OCI-LY1 (cell line): ENCODE measurements at regions not wholly inside any gene's neighbourhood (a gene's known extent, or its start where the extent isn't known, plus 50 kb on each side); places are given as distances from the start of the nearest gene placed in this dataset.

Experiments used
- H2AFZ ChIP-seq: fragments of 200-600 bp; sonication (generic), shearing (Covaris generic); 2 replicates; pipeline ENCODE4 v1.6.0; 2014; ENCODE audit warnings: antibody characterized with exemption, mild to moderate bottlenecking, low read length
- H3F3A ChIP-seq: fragments of 200-600 bp; sonication (generic), shearing (Covaris generic); 2 replicates; pipeline ENCODE4 v1.6.0; 2014; ENCODE audit warnings: mild to moderate bottlenecking, antibody characterized with exemption, low read length, moderate library complexity; ENCODE audit not compliant: insufficient read depth
- H3K27ac ChIP-seq: fragments of 200-600 bp; sonication (generic); 2 replicates; pipeline ENCODE4 v1.5.1; 2014; ENCODE audit warnings: low read length, mixed run types, mild to moderate bottlenecking, low read depth; ENCODE audit not compliant: poor library complexity, severe bottlenecking
- H3K27me3 ChIP-seq: fragments of 200-600 bp; sonication (generic); 2 replicates; pipeline ENCODE4 v1.6.0; 2014; ENCODE audit warnings: antibody characterized with exemption, mild to moderate bottlenecking, low read length, moderate library complexity; ENCODE audit not compliant: insufficient read depth
- H3K36me3 ChIP-seq: fragments of 200-600 bp; sonication (generic); 2 replicates; pipeline ENCODE4 v1.6.1; 2014; ENCODE audit warnings: mild to moderate bottlenecking, antibody characterized with exemption, low read length, moderate library complexity, mixed read lengths; ENCODE audit not compliant: insufficient read depth
- H3K4me1 ChIP-seq: fragments of 200-600 bp; sonication (generic); 2 replicates; pipeline ENCODE4 v1.5.1; 2014; ENCODE audit warnings: mild to moderate bottlenecking, low read length, moderate library complexity; ENCODE audit not compliant: insufficient read depth, severe bottlenecking
- H3K4me2 ChIP-seq: fragments of 200-600 bp; sonication (generic), shearing (Covaris generic); 2 replicates; pipeline ENCODE4 v1.6.1; 2014; ENCODE audit warnings: low read length
- H3K4me3 ChIP-seq: fragments of 200-600 bp; sonication (generic); 2 replicates; pipeline ENCODE4 v1.5.1; 2014; ENCODE audit warnings: low read length, low read depth, mild to moderate bottlenecking, mixed read lengths; ENCODE audit not compliant: poor library complexity, severe bottlenecking
- H3K79me2 ChIP-seq: fragments of 200-600 bp; shearing (Covaris generic); 2 replicates; pipeline ENCODE4 v1.6.1; 2016; ENCODE audit warnings: mixed run types, low read length, mixed read lengths; ENCODE audit not compliant: insufficient read depth
- H3K9ac ChIP-seq: fragments of 200-600 bp; sonication (generic), shearing (Covaris generic); 2 replicates; pipeline ENCODE4 v1.6.1; 2014; ENCODE audit warnings: mild to moderate bottlenecking, low read length, mixed read lengths
- H3K9me2 ChIP-seq: fragments of 200-600 bp; sonication (generic), shearing (Covaris generic); 2 replicates; pipeline ENCODE4 v1.6.1; 2014; ENCODE audit warnings: low read depth, mild to moderate bottlenecking, low read length, mixed read lengths
- H3K9me3 ChIP-seq: fragments of 200-600 bp; shearing (Covaris generic); 2 replicates; pipeline ENCODE4 v1.6.1; 2014; ENCODE audit warnings: low read length, mixed read lengths
- H4K20me1 ChIP-seq: fragments of 200-600 bp; sonication (generic), shearing (Covaris generic); 2 replicates; pipeline ENCODE4 v1.6.0; 2016; ENCODE audit warnings: mild to moderate bottlenecking, low read length; ENCODE audit not compliant: insufficient read depth
- CTCF ChIP-seq: fragments of 200-600 bp; sonication (generic), shearing (Covaris generic); IDR thresholded peaks from 2 replicates; pipeline ENCODE4 v1.5.1; 2017; ENCODE audit warnings: mild to moderate bottlenecking, antibody characterized with exemption, low read length, moderate library complexity, mixed read lengths
- EZH2 ChIP-seq: fragments of 200-600 bp; sonication (generic), shearing (Covaris generic); IDR thresholded peaks from 2 replicates; pipeline ENCODE4 v1.8.0; 2017; ENCODE audit warnings: borderline replicate concordance, mixed run types, mild to moderate bottlenecking, antibody characterized with exemption, low read length, moderate library complexity, mixed read lengths

- H3K79me2 ChIP-seq: no peaks in the 10 kb centered on the region
- no peaks in the 10 kb centered on the region for H3F3A ChIP-seq
- peaks cover 12% of the 10 kb centered on the region for H3K9me3 ChIP-seq
- TF ChIP-seq CTCF (no peak), EZH2 (no peak)
- no peak overlapping the region for H2AFZ ChIP-seq
- H3K36me3 ChIP-seq: no peaks in the 10 kb centered on the region
- no peak overlapping the region for H3K27ac ChIP-seq
- H4K20me1 ChIP-seq: no peaks in the 10 kb centered on the region
- no peak overlapping the region for H3K4me2 ChIP-seq
- no peaks in the 10 kb centered on the region for H3K27me3 ChIP-seq
- H3K9ac ChIP-seq: no peak overlapping the region
- no peaks in the 10 kb centered on the region for H3K4me1 ChIP-seq
- no peak overlapping the region for H3K4me3 ChIP-seq
- H3K9me2 ChIP-seq: no peaks in the 10 kb centered on the region
Measured at GRCh38 chr7:153397906-153398305, 638.4 kb downstream of the ACTR3B start.

- Histone ChIP-seq H2AFZ (no peak overlapping the region), H3K4me3 (no peak overlapping the region), H3K79me2 (no peaks in the 10 kb centered on the region), H3K4me1 (no peaks in the 10 kb centered on the region), H3K27me3 (no peaks in the 10 kb centered on the region), H3K9me3 (peaks cover 10% of the 10 kb centered on the region), H3K4me2 (no peak overlapping the region), H3F3A (no peaks in the 10 kb centered on the region), H3K36me3 (no peaks in the 10 kb centered on the region), H3K9ac (no peak overlapping the region), H3K9me2 (no peaks in the 10 kb centered on the region), H4K20me1 (no peaks in the 10 kb centered on the region), H3K27ac (no peak overlapping the region)
- TF ChIP-seq CTCF (no peak), EZH2 (no peak)
Measured at GRCh38 chr7:153398370-153398769, 638.8 kb downstream of the ACTR3B start.

- H3K27ac ChIP-seq: no peak overlapping the region
- no peaks in the 10 kb centered on the region for H3F3A ChIP-seq
- H3K4me3 ChIP-seq: no peak overlapping the region
- H3K9ac ChIP-seq: no peak overlapping the region
- H3K4me1 ChIP-seq: no peaks in the 10 kb centered on the region
- no peak for TF ChIP-seq EZH2
- TF ChIP-seq CTCF: no peak
- peaks cover 4% of the 10 kb centered on the region; the same call in 1 of the 2 replicates for H3K9me3 ChIP-seq
- H3K36me3 ChIP-seq: no peaks in the 10 kb centered on the region
- H3K27me3 ChIP-seq: no peaks in the 10 kb centered on the region
- no peak overlapping the region for H2AFZ ChIP-seq
- H3K9me2 ChIP-seq: no peaks in the 10 kb centered on the region
- H3K79me2 ChIP-seq: no peaks in the 10 kb centered on the region
- H4K20me1 ChIP-seq: no peaks in the 10 kb centered on the region
- no peak overlapping the region for H3K4me2 ChIP-seq
Measured at GRCh38 chr7:153398789-153399553, 639.4 kb downstream of the ACTR3B start.
